K562 (cell line): ENCODE measurements at regions not wholly inside any gene's neighbourhood (a gene's known extent, or its start where the extent isn't known, plus 50 kb on each side); places are given as distances from the start of the nearest gene placed in this dataset.

Experiments used
- ATAC-seq: fragments of 200-7000 bp; cut with Tn5 transposase; 3 replicates; pipeline ENCODE4 v1.9.1; 2020; ENCODE audit warnings: moderate library complexity
- BruUV-seq: library from RNA; stranded (reverse); fragments of 400-500 nt; replicated peaks from 2 replicates; lab custom pipeline; 2021; lab: Mats Ljungman, UMichigan
- CTCF ChIA-PET: fragments of 300-600 bp; formaldehyde crosslinking; extraction: SDS; loops from one replicate; lab custom pipeline; 2021; ENCODE audit warnings: low intra/inter-chr PET ratio; lab: Yijun Ruan, JAX
- POLR2A ChIA-PET: fragments of 300-600, 350-650 bp; sonication (Branson Sonifier 250); formaldehyde crosslinking; extraction: SDS; loops from one replicate; lab custom pipeline; 2021; ENCODE audit warnings: antibody characterized with exemption, inconsistent platforms; lab: Yijun Ruan, JAX
- DNase-seq, 4 experiments: peaks; one replicate each; pipeline versions ENCODE4 v3.0.0 to v3.0.0-alpha.2; 2011 to 2018; ENCODE audit warnings: low spot score in 3 of 4, mixed read lengths in 3 of 4; ENCODE audit errors: extremely low read depth in 1 of 4
- FAIRE-seq: peaks from 2 replicates; lab custom pipeline; 2011; peaks lifted over from hg19 to GRCh38; lab: Jason Lieb, UNC
- H2AFZ ChIP-seq: 2 replicates; pipeline ENCODE4 v1.6.0; 2011; ENCODE audit warnings: low read depth, low read length, control low read depth, inconsistent platforms
- H3K27ac ChIP-seq: fragments of 200-600 bp; 3 replicates; pipeline ENCODE4 v1.8.0; 2011; ENCODE audit warnings: low read depth, mild to moderate bottlenecking, control low read depth, inconsistent platforms, low read length, moderate library complexity, mixed read lengths; ENCODE audit errors: extremely low read depth
- H3K27me3 ChIP-seq, 2 experiments: fragments of 300-600 bp in 1 of 2; 2 replicates in 1 of 2; 3 replicates in 1 of 2; pipeline versions ENCODE4 v1.6.0 to v1.8.0; 2011; ENCODE audit warnings: inconsistent platforms in 2 of 2, low read length in 2 of 2, mild to moderate bottlenecking in 1 of 2, mixed read lengths in 1 of 2, moderate library complexity in 1 of 2; ENCODE audit not compliant: control insufficient read depth in 2 of 2, insufficient read depth in 2 of 2
- H3K36me3 ChIP-seq: fragments of 300-600 bp; 3 replicates; pipeline ENCODE4 v1.8.0; 2011; ENCODE audit warnings: mild to moderate bottlenecking, low read length, inconsistent platforms; ENCODE audit not compliant: control insufficient read depth, insufficient read depth
- H3K4me1 ChIP-seq, 2 experiments: fragments of 200-600 bp in 1 of 2; replicated peaks in 1 of 2; 2 replicates in 1 of 2; 3 replicates in 1 of 2; pipeline versions ENCODE4 v1.5.1 to v1.8.0; 2011; ENCODE audit warnings: inconsistent platforms in 2 of 2, low read length in 2 of 2, mild to moderate bottlenecking in 1 of 2, mixed read lengths in 1 of 2, moderate library complexity in 1 of 2; ENCODE audit not compliant: control insufficient read depth in 2 of 2, insufficient read depth in 2 of 2
- H3K4me2 ChIP-seq: 2 replicates; pipeline ENCODE4 v1.6.1; 2011; ENCODE audit warnings: low read length, control low read depth, inconsistent platforms, mixed read lengths; ENCODE audit not compliant: insufficient read depth
- H3K4me3 ChIP-seq: fragments of 200-600 bp; sonication (generic), shearing (Covaris generic); 2 replicates; pipeline ENCODE4 v1.5.1; 2016; ENCODE audit warnings: control low read depth, inconsistent platforms
- H3K79me2 ChIP-seq: fragments of 200-600 bp; 3 replicates; pipeline ENCODE4 v1.8.0; 2011; ENCODE audit warnings: low read length, inconsistent platforms; ENCODE audit not compliant: control insufficient read depth, insufficient read depth
- H3K9ac ChIP-seq, 2 experiments: 2 replicates each; pipeline versions ENCODE4 v1.6.0 to v1.6.1; 2011; ENCODE audit warnings: low read depth in 2 of 2, low read length in 2 of 2, control low read depth in 1 of 2, inconsistent platforms in 1 of 2, mild to moderate bottlenecking in 1 of 2, mixed read lengths in 1 of 2; ENCODE audit not compliant: insufficient read depth in 1 of 2
- H3K9me1 ChIP-seq: one replicate; pipeline ENCODE4 v1.6.0; 2011; ENCODE audit warnings: inconsistent platforms, mild to moderate bottlenecking, low read length, moderate library complexity; ENCODE audit not compliant: control insufficient read depth, insufficient read depth
- H3K9me3 ChIP-seq: replicated peaks from 2 replicates; pipeline ENCODE4 v1.5.1; 2011; ENCODE audit warnings: low read depth, low read length, inconsistent platforms; ENCODE audit not compliant: control insufficient read depth, insufficient read depth
- H4K20me1 ChIP-seq: replicated peaks from 2 replicates; pipeline ENCODE4 v1.6.1; 2011; ENCODE audit warnings: low read length, inconsistent platforms, mixed read lengths; ENCODE audit not compliant: control insufficient read depth, insufficient read depth
- CBX2 ChIP-seq: fragments of 200-600 bp; sonication (generic); IDR thresholded peaks from one replicate; pipeline ENCODE4 v1.6.1; 2012; ENCODE audit warnings: mild to moderate bottlenecking, low read length, inconsistent platforms; ENCODE audit not compliant: insufficient read depth, poor library complexity, severe bottlenecking
- KAT2B ChIP-seq: IDR thresholded peaks from one replicate; pipeline ENCODE4 v1.6.1; 2012; ENCODE audit warnings: low read depth, mild to moderate bottlenecking, control low read depth, inconsistent platforms, low read length, moderate library complexity
- KDM1A ChIP-seq, 2 experiments: fragments of 450-650 bp; IDR thresholded peaks; 2 replicates each; pipeline ENCODE4 v1.6.1; 2016; ENCODE audit warnings: mild to moderate bottlenecking in 2 of 2
- L3MBTL2 ChIP-seq: fragments of 450-650 bp; IDR thresholded peaks from 2 replicates; pipeline ENCODE4 v1.6.1; 2016; ENCODE audit warnings: mild to moderate bottlenecking, moderate library complexity
- PPARD ChIP-seq: fragments of 250-450 bp; sonication (Bioruptor Pico); IDR thresholded peaks from 2 replicates; pipeline ENCODE4 v1.8.0; 2022; ENCODE audit warnings: inconsistent platforms, mild to moderate bottlenecking, moderate library complexity
- PRMT5 ChIP-seq: sonication (generic); formaldehyde crosslinking; IDR thresholded peaks from 2 replicates; pipeline ENCODE4 v1.5.0; 2020; ENCODE audit warnings: missing genetic modification reagents
- RBBP5 ChIP-seq: fragments of 200-600 bp; sonication (generic); IDR thresholded peaks from 2 replicates; pipeline ENCODE4 v1.6.1; 2012; ENCODE audit warnings: borderline replicate concordance, mild to moderate bottlenecking, low read length, control low read depth, inconsistent platforms; ENCODE audit not compliant: insufficient read depth, poor library complexity, severe bottlenecking
- YBX1 ChIP-seq: fragments of 450-650 bp; IDR thresholded peaks from 2 replicates; pipeline ENCODE4 v1.7.1; 2016; ENCODE audit warnings: mild to moderate bottlenecking
- ZNF175 ChIP-seq: fragments of 200-800 bp; sonication (Bioruptor generic); IDR thresholded peaks from 2 replicates; pipeline ENCODE4 v1.6.1; 2016; ENCODE audit warnings: low read depth, mild to moderate bottlenecking, missing genetic modification characterization, missing compliant biosample characterization
- ZNF274 ChIP-seq: IDR thresholded peaks from 2 replicates; pipeline ENCODE4 v1.6.1; 2011; ENCODE audit warnings: low read depth, mild to moderate bottlenecking, low read length, moderate library complexity, borderline replicate concordance
- WGBS: fragments of 100-300 bp; shearing (Covaris generic); methylation state at CpG from one replicate; pipeline ENCODE4 v1.1.6; 2016; ENCODE audit warnings: low coverage, mixed read lengths; ENCODE audit not compliant: insufficient coverage; ENCODE audit errors: missing lambda C conversion rate; 5-methylcytosine and 5-hydroxymethylcytosine counted together
- in situ Hi-C: fragments of 300-500 bp; cut with MboI; formaldehyde crosslinking; loops from 4 replicates; pipeline ENCODE4 v1.15.0; 2018; ENCODE audit warnings: inconsistent platforms, mixed read lengths
- intact Hi-C: fragments of 100-400 bp; cut with micrococcal nuclease; formaldehyde crosslinking; loops from 2 replicates; pipeline ENCODE4 v1.14.2; 2022

GRCh38 chr1:56418151-56418631 is 161.2 kb downstream of the PLPP3 start:
- H3K79me2 ChIP-seq = no peaks in the 10 kb centered on the region
- H3K4me3 ChIP-seq = no peak overlapping the region
- TF ChIP-seq PRMT5 (CRISPR knock-in tag) = no peak
- no peak for TF ChIP-seq RBBP5
- no peak for TF ChIP-seq ZNF175 (CRISPR knock-in tag)
- no peak for TF ChIP-seq KDM1A (IDR thresholded peaks at IDR 0.05)
- no peak for TF ChIP-seq YBX1
- no peak for TF ChIP-seq L3MBTL2
- no peak for TF ChIP-seq PPARD (CRISPR knock-in tag)
- TF ChIP-seq KAT2B = no peak
- TF ChIP-seq CBX2 = no peak
- no peak for TF ChIP-seq ZNF274
- intact Hi-C loops = no loop called here
- no peak for ATAC-seq
- no peak for DNase-seq
- H3K36me3 ChIP-seq = no peaks in the 10 kb centered on the region
- no peaks in the 10 kb centered on the region for H3K4me1 ChIP-seq
- 0% methylated on average over 6 of the region's 6 CpGs for WGBS
- no peaks in the 10 kb centered on the region for H3K9me1 ChIP-seq
- ChIA-PET CTCF (no interaction called here), POLR2A (interaction anchor here (0.6 kb wide), 1 partner anchor 18 kb away, joined by 3 read pairs; no protein-coding TSS in a partner anchor)
- in situ Hi-C loops = no loop called here
- no peak for FAIRE-seq
- no peak overlapping the region for H2AFZ ChIP-seq
- no peak overlapping the region for H3K9ac ChIP-seq
- no TSS peak for BruUV-seq
- H3K27me3 ChIP-seq = peaks cover 0 to 6% of the 10 kb centered on the region in 2 experiments; a peak in 1 of 5 replicates
- no peaks in the 10 kb centered on the region for H3K9me3 ChIP-seq
- H3K27ac ChIP-seq = no peak overlapping the region
- H4K20me1 ChIP-seq = 0 out of 2 replicates have a peak, but pooled peaks cover 4% of the 10 kb centered on the region
- no peak overlapping the region for H3K4me2 ChIP-seq
